HPDE6-E6E7 (cell line): ENCODE measurements at regions not wholly inside any gene's neighbourhood (a gene's known extent, or its start where the extent isn't known, plus 50 kb on each side); places are given as distances from the start of the nearest gene placed in this dataset.
A peak's percentile ranks its signal among the peaks of the same experiment; 100 is the strongest.

Source experiments
- DNase-seq: peaks from one replicate; pipeline ENCODE4 v3.0.0; 2011; ENCODE audit warnings: missing footprints; ENCODE audit errors: extremely low spot score

DNA sequence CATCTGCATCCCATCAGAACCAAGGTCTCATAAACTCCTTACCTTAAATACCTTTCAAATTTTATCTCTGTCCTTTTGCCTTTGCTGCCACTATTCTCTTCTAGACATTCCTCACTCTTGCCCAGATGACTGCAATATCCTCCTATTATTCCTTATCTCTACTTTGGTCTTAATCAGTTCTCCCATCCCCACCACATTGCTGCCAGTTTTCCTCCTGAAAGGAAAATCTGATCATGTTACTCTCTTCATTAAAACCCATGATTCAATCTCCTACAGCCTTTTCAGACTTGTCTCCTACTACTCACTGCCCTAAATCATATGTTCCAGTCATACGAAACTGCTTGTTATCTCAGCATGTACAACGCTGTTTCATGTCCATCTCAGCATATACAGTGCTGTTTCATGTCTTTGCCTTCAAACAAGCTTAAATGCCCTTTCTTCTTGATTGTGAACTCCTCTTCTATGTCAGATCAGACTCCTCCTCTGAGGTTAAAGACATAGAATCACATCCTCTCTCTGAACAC is 152.6 kb upstream of the FST start:
- DNase-seq = no peak

DNA sequence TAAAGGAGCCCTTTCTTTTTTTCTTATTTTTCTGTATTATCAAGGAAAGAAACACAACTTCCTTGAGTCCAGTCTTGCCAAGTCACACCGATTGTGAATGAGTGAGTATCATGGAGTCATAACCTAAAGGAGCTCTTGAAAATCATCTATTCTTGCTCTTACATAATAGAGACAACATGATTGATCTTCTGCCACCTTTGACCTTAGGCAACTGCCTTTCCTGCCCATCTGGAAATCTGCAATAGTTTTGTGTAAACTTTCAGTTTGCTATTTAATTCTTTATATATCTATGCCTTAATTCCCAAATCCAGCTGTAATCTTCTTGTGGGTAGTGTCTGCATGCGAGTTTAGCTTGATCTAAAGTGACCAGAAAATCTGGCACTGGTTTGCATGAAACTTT is 149.9 kb upstream of the FST start:
- no peak for DNase-seq

DNA sequence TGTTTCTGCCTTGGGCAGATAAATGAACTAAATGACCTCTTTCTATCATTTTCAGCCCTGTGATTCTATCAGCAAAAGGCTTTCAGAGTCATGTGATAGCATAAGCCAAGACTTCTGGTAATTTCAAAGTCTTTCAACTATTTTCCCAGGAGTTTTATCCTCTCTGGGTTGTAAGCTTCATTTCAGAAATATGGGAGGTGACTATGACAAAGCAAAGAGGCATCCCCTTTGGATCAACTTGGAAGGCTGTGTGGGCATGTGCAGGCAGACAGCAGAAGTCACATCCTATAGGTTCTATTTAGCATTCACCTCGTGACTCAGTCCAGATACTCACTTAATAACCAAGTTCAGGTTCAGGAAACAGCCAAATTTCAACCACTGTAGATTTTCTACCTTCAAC is 149.0 kb upstream of the FST start:
- DNase-seq = peak; percentile 49

DNA sequence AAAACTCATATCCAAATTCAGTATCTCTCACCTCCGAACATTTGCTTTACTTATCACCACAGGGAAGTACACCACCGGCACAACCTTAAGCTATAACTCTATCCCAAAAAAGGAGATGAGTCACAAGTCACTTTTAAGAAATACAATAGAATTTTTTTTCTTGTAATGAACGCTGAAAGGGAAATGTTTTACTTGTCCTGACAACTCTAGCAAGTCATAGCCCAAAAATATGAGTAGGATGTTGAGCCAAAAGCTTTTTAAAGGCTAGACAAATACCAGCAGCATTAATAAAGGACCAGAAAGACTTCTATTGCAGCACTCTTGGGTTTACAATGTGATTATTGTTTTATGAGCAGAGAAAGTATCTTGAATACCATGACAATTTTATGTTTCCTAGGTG is 147.3 kb upstream of the FST start:
- no peak for DNase-seq

DNA sequence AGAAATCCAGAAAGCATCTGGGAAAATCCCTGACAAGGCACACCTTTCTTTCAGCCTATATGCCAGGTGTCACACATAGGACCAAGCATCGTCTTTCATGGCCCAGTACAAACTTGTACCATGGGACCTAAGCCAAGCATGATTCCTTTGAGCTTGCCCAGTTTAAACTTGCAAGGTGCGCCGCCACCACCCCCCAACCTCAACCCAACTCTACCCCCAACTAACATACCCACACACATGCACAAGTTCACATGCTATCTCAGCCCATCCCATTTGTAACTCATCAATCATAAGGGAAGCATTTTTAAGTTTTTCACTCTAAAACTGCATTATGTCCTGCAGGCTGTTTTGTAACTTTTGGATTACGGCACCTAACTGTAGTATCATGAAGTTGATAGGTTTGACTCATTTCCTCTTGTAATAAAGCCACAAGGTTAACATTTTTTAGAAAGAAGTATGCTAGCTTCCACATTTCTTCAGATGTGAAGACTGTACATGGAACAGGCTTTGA is 145.9 kb upstream of the FST start:
- DNase-seq = peak; percentile 52

DNA sequence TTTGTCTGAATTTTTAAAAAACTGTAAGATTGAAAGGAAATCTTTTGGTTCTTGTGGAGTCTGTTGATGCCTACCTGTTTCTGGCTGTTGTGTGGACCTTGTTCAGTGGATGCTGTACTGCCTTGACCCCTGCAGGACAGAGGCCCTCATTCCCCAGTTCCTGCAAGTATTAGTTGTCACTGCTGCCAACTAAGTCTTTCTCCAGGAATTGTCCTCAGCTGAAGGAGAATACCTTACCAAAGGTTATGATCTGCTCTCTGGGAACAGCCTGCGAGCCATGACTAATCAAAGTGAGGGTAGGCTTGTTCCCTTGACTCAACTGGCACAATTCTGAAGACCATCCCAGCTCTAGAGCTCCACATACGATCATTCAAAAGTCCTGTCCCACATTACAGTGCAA is 145.3 kb upstream of the FST start:
- no peak for DNase-seq

DNA sequence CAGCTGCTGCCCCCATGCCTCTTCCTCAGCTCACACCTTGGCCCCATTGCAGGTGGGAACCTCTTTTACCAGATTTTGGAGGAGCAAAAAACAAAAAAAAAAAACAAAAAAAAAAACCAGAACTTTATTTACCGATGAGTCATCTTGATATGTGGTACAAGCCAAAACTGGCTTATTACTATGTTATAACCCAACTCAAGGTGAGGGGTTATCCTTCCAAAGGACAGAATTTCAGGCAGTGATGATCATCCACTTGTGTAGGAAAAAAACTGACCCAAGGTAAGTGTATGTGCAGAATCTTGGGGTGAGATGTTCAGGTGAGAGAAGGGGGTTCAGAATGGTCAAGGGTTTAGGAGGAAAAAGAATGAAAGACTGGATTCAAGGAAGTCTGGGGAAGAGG is 142.6 kb upstream of the FST start:
- no peak for DNase-seq

DNA sequence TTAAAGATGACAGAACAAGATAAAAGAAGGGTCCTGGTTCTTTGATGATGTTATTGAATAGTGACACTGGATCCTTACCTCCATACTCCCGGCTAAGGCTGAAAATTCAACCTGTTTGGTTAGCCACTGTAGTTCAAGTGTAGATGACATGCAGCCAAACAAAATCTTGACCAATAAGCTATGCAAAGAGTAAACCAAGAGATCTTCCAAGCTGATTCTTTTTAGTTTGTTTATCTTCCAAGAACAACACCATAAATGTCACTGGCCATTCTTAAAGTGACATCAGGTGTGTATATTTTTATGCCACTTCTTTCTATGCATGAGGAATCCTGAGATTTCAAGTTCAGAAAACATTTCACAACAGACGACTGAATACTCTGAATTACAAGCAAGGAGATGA is 141.5 kb upstream of the FST start:
- no peak for DNase-seq

DNA sequence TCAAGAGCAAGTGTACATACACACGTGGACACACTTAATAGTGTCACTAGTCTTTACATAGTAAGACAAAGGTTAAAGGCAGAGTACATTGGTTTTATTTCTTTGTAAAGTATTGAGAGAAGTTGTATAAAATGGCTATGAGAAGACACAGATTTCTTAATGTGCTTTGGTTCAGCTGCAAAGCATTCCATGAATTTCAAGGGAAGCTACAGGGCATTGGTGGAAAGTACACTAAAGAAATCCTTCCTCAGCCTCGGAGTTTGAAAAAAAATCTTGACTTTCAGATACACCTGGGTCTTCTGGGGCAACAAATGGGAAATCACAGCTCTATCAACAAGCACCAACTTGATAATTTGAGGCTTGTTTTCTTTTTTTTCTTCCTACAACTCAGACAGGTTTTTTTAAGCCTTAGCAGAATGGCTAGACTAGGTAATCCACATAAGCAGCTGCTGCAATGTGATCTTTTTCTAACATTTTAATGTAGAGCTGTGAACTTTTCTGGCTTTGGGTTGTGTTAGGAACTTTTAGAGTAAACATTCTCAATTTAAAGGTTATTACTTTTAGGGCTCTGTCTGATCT is 140.4 kb upstream of the FST start:
- no peak for DNase-seq

DNA sequence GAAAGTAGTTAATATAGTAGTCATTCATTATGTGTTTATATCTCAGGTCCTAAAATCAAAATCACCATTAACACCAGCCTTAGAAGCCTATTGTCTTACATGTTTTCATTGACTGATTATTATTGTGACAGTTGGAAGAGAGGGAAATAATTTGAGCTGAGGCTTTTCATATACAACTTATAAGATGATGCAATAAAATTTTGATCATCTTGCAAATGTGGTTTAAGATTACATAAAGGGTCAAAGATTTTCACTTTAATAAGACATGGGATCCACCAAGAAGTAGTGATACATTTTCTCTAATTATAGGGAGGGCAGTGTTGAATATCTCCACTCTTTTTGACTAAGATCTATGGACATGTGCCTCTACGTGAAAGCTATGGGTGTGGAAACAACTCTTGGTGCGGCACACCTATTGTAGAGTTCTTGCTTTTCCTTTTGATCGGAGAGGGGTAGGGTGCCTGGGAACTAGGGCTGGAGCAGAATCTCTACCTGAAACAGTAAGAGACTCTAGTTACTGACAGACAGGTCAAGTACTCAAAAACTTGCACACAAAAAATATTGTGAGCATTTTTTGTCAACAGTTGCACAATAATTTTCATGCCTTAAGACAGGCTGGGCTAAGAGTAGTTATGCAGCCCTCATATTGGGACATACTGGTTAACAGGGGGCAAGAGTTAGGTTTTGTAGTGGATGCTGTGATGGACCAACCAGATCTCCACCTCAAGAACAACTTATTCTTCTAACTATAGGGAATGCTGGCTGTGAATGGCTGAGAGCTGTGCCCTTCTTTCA is 139.3 kb upstream of the FST start:
- no peak for DNase-seq

DNA sequence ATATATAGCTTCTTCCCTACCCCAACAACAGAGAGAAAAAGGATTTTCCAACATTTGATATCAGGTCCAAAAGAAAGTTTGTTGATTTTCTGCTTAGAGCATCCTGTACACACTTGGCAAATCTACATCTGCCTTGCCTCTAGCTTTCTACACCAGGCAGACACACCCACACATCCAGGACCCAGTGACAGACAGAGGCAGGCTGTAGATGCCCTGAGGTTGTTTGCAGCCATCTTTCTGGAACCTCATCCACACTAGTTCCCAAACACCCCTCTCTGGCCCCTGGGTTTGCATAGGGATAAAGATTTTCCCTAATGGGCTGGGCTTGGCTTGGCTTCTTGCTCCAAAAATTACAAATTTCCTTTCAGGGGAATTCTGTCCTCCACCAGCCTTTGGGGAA is 138.2 kb upstream of the FST start:
- DNase-seq = no peak

DNA sequence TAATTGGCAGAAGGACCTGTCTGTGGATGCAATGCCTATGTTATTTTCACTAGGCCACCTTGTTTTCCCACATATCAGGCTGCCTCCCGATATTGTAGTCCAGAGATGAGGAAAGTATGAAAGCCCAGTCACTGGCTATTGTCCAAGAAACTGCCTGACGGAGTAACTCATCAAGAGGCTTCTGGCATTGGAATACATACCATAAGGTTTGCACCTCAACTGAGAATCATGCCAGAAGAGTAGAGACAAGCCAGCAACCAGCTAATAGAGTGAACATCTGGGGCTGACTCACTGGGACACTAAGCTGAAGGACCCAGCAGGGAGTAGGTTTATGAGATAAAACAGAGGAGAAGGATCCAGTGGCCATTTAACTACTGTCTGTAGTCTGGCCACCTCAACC is 137.2 kb upstream of the FST start:
- peak; percentile 59 for DNase-seq

DNA sequence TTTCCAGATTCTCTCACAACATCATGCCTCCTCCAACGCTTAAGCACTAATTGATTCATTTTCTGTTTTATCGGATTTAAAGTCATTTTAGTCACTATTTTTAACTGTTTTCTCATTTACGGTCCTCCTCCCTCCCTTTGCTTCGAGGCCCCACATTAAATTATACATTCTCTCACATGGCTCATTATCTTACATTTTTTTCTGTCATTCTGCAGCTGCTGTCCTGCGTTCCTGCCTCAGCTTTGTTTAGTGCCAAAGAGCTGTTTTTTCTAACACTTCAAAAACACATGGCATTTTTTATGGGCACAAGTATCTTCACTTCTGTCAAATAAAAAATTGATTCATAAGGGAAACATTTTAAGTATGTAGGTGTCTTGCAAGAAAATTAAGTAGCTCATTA is 130.1 kb upstream of the FST start:
- no peak for DNase-seq

DNA sequence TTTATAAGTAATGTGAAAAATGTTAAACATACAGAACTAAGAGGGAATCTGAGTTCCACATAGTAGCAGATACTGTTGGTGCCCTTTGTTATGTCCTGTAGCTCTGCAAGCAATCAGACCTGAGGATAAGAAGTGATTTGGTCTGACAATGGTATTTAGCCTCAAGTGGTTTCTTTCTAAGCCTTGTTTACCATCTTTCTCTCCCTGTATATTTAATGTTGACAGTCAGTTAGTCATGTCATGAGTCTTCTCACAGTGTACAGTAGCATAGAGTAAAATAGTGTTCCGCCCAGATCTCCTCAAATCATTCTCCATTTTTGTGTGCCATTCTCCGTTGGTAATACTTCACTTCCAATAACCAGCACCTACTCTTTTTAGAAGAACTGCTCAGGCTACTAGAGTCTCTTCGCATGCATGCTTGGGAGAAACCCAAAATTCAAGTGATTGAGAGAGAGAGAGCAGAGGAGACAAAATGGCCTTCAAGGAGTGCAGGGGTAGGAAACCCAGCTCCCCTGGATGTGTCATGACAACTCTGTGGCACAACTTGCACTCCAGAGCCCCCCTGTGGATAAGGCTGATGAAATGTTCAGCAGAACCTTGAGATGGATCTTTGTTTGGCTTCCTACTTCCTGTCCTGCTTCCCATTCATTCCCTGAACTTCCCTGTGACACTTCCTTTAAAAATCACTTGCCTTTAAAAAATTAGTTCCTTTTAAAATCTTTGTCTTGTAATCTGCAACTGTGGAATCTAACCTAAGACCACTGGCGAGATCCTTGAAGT is 129.2 kb upstream of the FST start:
- DNase-seq = no peak

DNA sequence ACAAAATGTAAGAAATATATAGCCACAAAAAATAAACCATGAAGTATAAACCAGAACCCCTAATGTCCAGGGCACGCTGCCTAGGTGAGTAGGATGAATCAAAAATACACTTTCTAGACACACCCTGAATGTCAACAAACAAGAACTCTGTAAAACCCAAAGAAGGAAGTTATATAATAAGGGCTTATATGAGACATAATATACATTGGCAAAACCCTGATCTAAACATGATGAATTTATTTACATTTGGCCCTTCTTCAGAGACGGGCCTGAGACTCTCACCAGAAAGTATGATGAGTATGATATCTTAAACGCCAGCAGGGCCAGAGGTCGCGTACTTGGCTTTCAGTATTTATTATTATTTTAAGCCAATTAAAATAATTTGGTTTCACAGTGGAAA is 125.1 kb upstream of the FST start:
- DNase-seq = no peak

DNA sequence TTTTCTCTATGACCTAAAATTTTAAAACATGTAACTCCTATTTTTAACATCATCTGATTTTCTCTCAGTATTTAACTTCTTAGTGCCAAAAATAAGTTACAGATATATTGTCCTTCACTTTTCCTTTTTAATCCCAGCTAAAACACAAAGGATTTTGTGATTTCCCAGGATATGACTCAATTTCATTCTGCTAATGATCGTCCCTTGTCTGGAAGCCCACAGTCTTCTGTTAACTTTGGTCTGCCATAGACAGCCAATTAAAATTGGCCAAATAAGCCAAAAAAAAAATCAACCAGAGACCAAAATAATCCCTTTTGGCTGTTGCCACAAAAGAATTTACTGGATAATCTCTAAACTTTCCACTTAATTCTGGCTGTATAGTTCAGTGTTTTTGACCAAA is 124.5 kb upstream of the FST start:
- DNase-seq = no peak

DNA sequence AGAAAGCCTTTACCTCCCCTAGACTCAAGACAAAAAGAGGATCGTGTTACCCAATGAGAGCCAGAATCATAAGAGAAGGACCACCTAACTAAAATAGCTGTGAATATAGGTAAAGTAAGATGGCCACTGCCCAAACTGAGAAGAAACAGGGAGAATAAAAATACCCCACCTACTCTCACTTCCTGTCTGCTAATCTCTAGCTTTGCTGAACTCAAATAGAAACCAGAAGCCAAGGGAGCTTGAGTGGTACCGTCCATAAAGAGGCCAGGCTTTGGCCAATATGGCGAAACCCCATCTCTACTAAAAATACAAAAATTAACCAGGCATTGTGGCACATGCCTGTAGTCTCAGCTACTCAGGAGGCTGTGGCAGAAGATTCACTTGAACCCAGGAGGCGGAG is 123.0 kb upstream of the FST start:
- DNase-seq = no peak

DNA sequence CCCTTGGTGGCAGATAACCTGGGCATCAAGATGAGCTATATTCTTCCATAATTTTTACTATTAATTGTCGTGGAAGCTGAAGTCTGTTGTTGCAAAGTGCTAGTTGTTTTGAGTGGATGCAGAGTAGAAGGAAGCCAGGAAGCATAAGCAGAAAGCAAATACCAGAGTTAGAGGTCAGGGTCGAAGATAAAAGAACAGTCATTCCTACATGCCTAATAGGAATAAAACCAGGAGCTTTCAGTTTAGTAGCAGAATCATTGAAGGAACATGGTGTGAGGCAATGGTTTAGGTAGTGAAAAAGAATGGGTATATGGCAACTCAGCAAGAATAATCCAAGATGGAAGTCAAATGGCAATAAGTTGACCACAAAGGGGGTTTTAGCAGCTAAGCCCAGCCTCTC is 121.6 kb upstream of the FST start:
- no peak for DNase-seq

DNA sequence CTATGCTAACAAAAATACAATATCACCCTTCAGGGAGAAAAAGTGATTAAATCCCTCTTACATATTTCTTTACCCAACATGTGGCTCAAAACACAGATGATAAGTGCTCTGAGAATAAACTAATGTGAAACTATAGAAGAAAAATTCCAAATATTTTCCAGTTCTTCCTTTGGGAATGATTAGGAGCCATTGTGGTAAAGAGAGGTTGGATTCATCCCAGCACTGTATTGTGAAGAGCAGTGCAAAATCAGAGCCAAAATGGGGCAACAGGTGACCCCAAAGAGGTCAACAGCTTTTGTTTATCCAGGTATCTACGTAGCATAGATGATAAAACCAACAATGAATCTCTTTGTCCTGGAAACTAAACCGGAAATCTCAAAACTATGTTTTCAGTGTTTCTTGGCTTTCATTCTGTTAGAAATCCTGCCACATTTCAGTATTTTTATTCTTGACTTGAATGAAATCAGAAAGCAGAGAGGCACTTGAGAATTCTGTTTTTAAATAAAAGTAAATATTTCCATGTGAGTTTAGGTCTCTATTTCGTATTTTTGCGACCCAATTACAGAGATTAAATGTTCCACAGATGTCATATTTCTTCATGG is 120.4 kb upstream of the FST start:
- no peak for DNase-seq

DNA sequence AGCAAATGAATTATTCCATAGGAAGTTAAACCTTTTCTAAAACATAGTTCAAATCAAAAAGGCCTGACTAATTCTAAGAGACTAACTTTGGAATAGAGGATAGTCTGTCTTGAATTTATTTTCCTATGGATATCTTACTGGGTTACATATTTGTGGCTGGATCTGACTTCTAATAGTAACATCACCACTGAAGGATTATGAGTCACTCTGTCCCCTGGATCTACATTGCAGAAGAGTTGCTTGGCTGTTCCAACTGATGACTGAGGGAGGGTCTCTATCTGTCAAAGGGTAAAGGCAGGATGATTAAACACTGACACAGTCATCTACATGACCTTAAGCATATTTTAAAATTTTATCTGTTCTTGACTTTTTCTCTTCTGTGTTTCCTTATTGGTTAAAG is 119.6 kb upstream of the FST start:
- DNase-seq = peak; percentile 54

DNA sequence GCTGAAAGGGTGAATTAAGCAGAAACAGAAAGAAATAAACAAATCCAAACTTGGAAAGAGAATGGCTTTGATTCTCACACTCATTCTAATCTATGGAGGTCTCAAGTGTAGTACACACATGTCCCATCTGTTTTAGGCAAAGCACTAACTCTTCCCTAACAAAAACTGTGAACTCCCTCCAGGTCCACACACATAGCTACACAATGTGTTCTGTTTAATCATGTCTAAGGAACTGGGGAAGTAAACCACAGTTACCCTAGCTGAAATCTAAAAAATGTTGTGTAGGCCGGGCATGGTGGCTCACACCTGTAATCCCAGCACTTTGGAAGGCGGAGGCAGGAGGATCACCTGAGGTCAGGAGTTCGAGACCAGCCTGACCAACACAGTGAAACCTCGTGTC is 118.7 kb upstream of the FST start:
- DNase-seq = no peak

DNA sequence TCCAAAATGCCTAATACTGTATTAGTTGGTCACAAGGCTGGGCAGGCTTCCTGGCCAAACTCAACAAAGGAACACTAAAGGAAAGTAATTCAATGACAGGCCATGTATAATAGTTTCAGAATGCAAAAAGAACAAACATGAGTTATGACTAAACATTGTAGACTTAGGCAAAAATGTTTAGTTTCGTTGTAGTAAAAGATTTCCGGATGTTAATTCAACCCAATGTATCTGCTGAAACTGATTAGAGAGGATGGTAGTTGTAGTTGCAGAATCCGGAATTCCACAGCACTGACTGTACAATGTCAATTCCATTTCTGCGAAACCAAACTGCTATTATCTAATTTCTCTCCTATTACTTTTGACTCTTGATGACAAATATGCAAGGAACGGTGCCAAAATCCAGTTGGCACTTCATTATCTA is 117.9 kb upstream of the FST start:
- peak; percentile 66 for DNase-seq
